Left colon (tissue), 2 donors: ENCODE measurements at regions not wholly inside any gene's neighbourhood (a gene's known extent, or its start where the extent isn't known, plus 50 kb on each side); places are given as distances from the start of the nearest gene placed in this dataset.
"Not testable (repeated sequence)": the region's sequence is repeated elsewhere in the genome, so short reads cannot be mapped to it uniquely, and the experiment has no call there.

ENCODE experiments used
- ATAC-seq: fragments of 200-7000 bp; cut with Tn5 transposase; one replicate; pipeline ENCODE4 v1.9.1; 2020; ENCODE audit warnings: mild to moderate bottlenecking, moderate library complexity
- DNase-seq, 2 donors: peaks; one replicate each; pipeline ENCODE4 v3.0.0-alpha.2; 2020
- intact Hi-C, 2 donors: fragments of 100-400 bp; cut with DNase I in 1 of 2; cut with micrococcal nuclease in 1 of 2; formaldehyde crosslinking; loops; one replicate each; pipeline versions ENCODE4 v1.11.2 to v1.14.0; 2022; cut with DNase I, micrococcal nuclease
- donor health status: DM: no; HTN: no; CAD: no.
- donor health status: DM: yes; HTN: yes; CAD: no.

DNA sequence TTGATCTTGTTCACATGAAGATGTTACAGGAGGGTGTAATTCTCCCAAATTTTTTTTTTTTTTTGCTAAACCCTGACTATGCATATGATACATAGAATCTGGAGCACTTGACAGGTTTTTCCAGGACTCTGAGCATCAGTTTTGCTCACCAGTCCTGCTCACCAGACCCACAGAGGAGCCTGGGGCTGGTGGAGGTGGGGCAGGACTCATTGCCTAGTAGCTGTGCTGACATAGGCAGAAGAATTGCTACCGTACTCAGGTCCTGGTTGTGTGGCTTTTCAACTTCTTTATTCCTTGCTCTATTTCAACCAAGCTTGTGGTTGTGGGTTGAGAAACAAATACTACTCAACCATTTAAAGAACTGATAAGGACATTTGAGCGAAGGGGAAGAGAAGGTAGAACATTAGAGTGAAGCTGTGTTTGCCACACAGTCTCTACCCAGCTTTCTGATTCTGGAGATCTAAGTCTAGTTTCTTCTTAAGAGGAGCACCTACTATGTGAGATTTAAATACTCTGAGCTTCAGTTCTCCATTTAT is 212.4 kb downstream of the UTP18 start:
- ATAC-seq (no peak), DNase-seq (no peak)
- intact Hi-C loops: no loop called here

DNA sequence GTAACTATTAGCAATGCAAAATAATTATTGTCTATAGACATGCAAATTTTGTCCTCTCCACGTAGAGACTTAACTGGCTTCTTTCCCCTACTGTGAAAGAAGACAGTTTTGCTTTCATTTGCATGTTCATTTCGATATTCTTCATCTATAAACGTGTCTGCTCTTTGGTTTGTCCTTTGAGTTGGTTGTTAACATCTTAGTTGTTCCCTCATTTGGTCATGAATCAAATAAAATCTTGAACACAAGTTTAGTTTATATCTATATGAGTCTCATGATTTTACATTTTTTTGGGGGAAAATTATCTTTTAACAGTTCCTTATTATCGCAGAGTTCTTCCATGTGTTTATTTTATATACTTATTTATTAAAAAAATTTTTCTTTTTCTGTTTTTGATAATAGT is 214.4 kb downstream of the UTP18 start:
- DNase-seq (no peak), ATAC-seq (no peak)
- intact Hi-C loops: no loop called here

DNA sequence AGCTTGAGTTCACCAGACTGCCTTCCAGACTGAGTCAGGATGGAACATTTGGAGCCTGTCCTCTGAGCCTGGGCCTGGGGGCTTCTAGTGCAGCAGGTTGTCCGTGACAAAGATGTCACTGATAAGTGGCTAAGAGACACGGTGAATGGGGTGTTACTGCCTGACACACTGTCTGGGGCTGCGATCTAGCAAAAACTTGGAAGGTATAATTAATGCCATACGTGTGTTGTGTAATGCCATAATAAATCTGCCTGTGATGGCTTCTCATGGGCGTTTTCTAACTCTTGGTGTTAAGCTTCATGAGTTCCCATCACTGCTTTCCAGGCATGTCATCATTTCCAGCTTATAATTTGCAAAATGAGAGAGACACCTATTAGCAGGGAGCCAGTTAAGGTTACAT is 215.4 kb downstream of the UTP18 start:
- no peak for ATAC-seq
- intact Hi-C loops: no loop called here
- no peak for DNase-seq

- ATAC-seq (no peak), DNase-seq (no peak)
- intact Hi-C loops: no loop called here
These were observed 219.0 kb downstream of the UTP18 start for GRCh38 chr17:51479303-51479702.

DNA sequence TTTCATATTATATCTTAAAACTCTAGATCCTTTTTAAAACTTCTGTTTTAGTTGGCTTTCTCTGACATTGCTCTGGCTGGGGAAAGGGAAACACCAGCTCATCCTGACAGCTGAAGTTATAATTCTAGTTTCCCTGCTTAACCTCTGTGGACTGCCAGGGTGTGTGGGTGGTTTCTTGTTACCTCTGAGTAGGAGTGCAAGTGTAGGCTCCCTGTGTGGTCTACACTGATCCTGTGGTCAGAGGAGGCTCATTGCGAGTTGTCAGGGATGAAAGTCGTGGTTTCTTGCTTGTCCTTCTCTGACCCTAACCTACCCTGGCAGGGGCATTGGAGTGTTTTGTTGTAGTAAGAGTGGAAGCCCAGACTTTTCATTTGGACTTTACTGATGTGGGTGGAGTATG is 221.0 kb downstream of the UTP18 start:
- ATAC-seq: no peak
- no peak for DNase-seq
- intact Hi-C loops: no loop called here

- ATAC-seq, DNase-seq, intact Hi-C loops: not testable (repeated sequence)
These were observed 221.9 kb downstream of the UTP18 start for GRCh38 chr17:51482248-51482647.

DNA sequence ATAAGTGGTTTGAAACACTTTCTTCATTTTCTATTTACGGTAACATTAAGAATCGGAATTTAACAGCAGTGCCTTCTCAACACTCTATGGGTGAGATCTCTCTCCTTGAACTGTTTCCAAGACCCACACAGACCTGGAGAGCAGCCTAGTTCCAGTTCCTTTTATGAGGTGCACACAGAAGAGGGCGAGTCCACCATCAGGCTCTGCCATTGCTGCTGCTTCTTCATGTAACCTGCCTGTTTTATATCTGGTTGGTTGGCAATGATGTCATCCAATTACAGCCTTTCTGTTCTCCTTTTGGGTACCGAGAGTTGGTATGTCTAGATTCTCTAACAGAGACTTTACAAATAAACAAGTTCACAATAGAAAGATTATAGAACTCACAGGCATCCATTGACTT is 225.7 kb downstream of the UTP18 start:
- no peak for ATAC-seq
- no peak for DNase-seq
- intact Hi-C loops: no loop called here

DNA sequence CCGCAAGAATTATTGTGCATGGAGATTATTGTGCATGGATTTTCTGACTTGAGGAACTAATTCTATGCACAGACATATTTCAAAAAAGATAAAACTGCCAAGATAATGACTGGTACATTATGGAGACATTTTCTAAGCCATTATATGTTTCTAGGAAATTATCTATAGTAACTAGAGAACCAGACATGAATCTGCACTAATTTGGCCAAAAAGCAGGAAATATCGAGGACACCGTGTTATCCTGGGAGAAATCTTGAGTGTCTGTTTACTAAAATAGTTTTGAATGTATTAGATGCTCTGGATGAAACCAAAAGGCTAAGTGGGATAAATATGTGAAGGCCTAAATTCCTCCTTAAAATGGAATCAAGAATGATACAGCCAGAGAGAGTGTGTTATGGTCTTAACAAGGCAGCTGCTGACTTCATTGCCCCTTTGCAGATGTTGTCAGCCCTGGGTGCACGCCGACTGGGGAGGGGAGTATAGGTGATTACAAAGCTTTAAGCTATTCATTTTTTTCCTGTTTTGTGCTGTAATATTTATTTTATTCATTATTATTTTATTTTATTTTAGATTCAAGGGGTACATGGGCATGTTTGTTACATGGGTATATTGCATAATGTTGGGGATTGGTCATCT is 226.7 kb downstream of the UTP18 start:
- intact Hi-C loops: no loop called here
- ATAC-seq: no peak

GRCh38 chr17:51487947-51488346 is 227.6 kb downstream of the UTP18 start:
- intact Hi-C loops: no loop called here
- ATAC-seq (no peak), DNase-seq (no peak)

More for the DNA sequence above, 226.7 kb downstream of the UTP18 start:
- no peak for DNase-seq

DNA sequence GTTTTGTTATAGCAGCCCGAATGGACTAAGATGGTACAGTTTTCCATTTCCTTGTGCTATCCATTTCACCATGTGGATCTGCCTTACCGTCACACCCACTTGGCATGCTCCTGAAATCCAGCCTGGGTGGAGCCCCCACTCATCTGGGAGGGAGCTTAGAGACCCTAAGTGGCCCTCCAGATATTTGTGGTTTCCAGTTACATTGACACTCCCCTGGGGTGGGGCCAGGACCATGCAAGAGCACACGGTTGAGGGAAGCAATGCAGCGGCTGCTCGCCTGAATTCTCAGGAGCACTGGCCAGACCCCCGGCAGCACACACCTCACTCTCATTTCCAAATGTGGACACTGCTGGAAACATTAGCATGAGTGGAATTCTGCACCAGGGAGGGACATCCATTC is 231.1 kb downstream of the UTP18 start:
- ATAC-seq (no peak), DNase-seq (no peak)
- intact Hi-C loops: no loop called here

DNA sequence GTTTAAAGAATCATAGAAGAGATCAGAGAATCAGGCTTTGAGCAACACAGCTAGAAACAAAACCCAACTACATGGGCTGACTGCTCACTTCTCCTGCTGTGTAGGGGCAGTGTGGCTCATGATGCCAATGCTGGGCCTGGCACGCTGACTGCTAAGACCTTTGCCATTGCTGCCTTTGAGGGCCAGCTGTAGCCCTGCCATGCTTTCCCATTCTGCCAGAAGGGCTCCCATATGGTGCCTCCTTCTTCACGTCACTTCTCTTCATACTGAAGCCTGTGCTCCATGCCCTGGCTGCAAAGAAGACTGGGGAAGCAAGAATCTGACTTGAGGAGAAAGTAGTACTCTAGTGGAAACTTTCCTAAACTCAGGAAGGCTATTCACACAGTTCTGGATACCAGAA is 232.9 kb downstream of the UTP18 start:
- no peak for ATAC-seq
- DNase-seq: no peak
- intact Hi-C loops: no loop called here

GRCh38 chr17:51496378-51496777 is 236.0 kb downstream of the UTP18 start:
- intact Hi-C loops: no loop called here
- no peak for ATAC-seq
- DNase-seq: no peak

- intact Hi-C loops: no loop called here
- no peak for ATAC-seq
- no peak for DNase-seq
These were observed 239.6 kb downstream of the UTP18 start for GRCh38 chr17:51499897-51500296.

DNA sequence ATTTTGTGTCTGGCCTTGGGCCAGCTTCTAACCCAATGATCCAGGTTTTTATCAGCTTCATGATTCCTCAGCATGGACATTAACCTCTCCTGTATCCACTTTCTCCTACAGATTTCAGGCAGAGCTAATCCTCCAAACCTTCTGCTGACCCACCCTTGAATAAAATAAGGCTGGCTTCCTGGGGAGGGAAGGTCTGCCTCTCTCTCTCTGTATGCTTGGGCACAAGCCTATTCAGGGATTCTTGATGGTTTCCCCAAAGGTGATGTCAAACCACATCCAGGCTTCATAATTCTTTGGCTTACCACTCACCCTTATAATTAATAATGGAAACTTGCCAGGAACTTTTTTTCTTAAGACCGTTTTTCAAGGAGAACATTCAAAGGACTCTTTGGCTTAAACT is 240.1 kb downstream of the UTP18 start:
- DNase-seq (no peak), ATAC-seq (no peak)
- intact Hi-C loops: no loop called here

GRCh38 chr17:51505450-51505849 is 245.1 kb downstream of the UTP18 start:
- intact Hi-C loops: no loop called here
- DNase-seq: no peak
- no peak for ATAC-seq

DNA sequence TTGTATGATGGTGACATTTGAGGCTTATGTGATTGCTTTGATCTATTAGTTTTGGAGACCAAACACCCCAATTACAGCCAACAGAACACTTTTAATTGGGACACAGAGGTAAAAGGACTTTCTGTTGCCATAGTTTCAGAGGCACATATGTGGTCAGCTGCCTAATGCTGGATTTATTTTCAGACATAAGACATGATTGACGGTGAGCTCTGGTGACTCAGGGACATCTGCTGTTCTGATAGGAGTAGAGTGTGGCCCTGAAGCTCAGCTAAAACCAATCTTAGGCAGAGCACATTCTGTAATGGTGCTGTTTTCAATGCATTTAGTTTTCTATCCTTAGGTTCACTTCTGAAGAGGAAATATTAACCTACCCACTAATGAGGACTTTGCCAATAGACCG is 247.1 kb downstream of the UTP18 start:
- ATAC-seq (no peak), DNase-seq (no peak)
- intact Hi-C loops: no loop called here

DNA sequence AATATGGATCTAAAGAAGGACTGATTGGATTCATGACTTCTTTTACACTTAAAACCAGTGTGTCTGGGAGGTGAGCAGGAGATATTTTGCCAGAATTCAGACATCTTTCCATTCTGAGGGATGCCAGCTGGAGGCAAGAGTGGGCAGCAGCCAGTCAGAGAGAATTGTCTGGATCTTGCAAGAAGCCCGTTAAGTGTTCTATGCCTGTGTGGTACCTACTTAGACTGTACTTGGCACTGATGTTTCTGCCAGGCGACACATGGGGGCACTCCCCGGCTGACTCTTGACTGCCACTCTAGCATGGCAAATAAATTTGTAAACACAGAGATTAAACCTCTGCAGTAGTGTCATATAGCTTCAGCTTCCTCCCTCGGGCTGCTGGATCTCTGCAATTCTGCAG is 247.7 kb downstream of the UTP18 start:
- ATAC-seq: no peak
- intact Hi-C loops: no loop called here

DNA sequence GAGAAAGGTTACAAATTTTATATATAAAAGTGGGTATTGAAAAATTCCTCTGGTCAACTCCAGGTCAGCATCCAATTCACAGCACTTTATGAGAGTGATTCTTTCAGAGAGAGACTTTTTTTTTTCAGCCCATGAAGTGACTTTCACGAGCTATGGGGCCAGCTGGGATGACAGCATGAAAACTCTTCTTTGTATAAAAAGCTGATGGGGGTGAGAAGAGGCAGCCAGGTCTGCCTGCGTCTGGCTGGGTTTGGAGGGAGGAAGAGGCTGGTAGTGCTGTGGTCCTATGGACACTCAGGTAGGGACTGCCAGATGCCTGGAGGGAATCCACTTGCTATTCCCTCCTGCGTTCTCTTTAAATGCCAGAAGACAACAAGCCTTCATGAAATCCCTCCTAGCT is 250.6 kb downstream of the UTP18 start:
- intact Hi-C loops: no loop called here
- no peak for DNase-seq
- ATAC-seq: no peak

More for the DNA sequence above, 247.7 kb downstream of the UTP18 start:
- no peak for DNase-seq

- DNase-seq (no peak), ATAC-seq (no peak)
- intact Hi-C loops: no loop called here
These were observed 252.0 kb downstream of the UTP18 start for GRCh38 chr17:51512220-51512907.

DNA sequence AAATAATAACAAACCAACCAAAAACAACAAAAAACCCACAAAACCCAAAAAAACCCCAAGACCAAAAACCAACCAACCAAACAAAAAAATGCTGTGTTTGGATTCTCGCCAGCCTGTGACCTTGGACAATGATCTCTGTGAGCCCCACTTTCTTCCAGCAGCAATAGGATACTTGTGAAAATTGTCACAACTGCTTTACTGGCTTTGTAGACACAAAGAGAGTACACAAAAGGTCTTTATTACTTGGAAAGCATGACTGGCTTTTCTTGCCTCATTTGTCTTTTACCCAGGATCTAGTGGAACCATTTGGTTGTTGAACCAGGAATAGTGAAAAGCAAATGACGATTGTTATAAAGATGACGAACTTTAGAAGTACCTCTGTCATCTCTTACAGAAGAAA is 256.6 kb downstream of the UTP18 start:
- ATAC-seq: no peak
- intact Hi-C loops: no loop called here
- no peak for DNase-seq

- intact Hi-C loops: no loop called here
- ATAC-seq (no peak), DNase-seq (no peak)
These were observed 264.2 kb downstream of the UTP18 start for GRCh38 chr17:51524524-51524923.
